PC-9 (cell line): ENCODE measurements at regions not wholly inside any gene's neighbourhood (a gene's known extent, or its start where the extent isn't known, plus 50 kb on each side); places are given as distances from the start of the nearest gene placed in this dataset.
A peak's percentile ranks its signal among the peaks of the same experiment; 100 is the strongest.

Source experiments
- BruUV-seq: library from RNA; stranded (reverse); fragments of 400-500 nt; replicated peaks from 2 replicates; lab custom pipeline; 2021; lab: Mats Ljungman, UMichigan
- CTCF ChIA-PET: fragments of 300-600 bp; sonication (Branson Sonifier 250); formaldehyde crosslinking; loops from one replicate; lab custom pipeline; 2022; ENCODE audit warnings: antibody characterized with exemption; lab: Charles Lee
- POLR2A ChIA-PET: fragments of 300-600 bp; sonication (Branson Sonifier 250); formaldehyde crosslinking; loops from one replicate; lab custom pipeline; 2022; ENCODE audit warnings: antibody characterized with exemption; ENCODE audit not compliant: unreplicated experiment; lab: Charles Lee
- DNase-seq, 2 experiments: peaks; one replicate each; pipeline versions ENCODE4 v3.0.0 to v3.0.0-alpha.2; 2015 to 2022; ENCODE audit warnings: mixed read lengths in 1 of 2
- H2AFZ ChIP-seq: fragments of 200-600 bp; sonication (generic); 2 replicates; pipeline ENCODE4 v1.8.1; 2017; ENCODE audit warnings: antibody characterized with exemption
- H3F3A ChIP-seq: fragments of 200-600 bp; sonication (generic); 2 replicates; pipeline ENCODE4 v1.8.1; 2017; ENCODE audit warnings: antibody characterized with exemption, mild to moderate bottlenecking, low read depth; ENCODE audit not compliant: insufficient read depth
- H3K27ac ChIP-seq: fragments of 200-600 bp; sonication (generic); 2 replicates; pipeline ENCODE4 v1.6.1; 2016; ENCODE audit warnings: mixed run types
- H3K27me3 ChIP-seq: fragments of 200-600 bp; sonication (generic); 2 replicates; pipeline ENCODE4 v1.6.1; 2016; ENCODE audit warnings: low read depth, mixed run types; ENCODE audit not compliant: insufficient read depth
- H3K36me3 ChIP-seq: fragments of 200-600 bp; sonication (generic); 2 replicates; pipeline ENCODE4 v1.6.1; 2016; ENCODE audit warnings: low read depth, mixed run types
- H3K4me1 ChIP-seq: fragments of 200-600 bp; sonication (generic); replicated peaks from 2 replicates; pipeline ENCODE4 v1.6.1; 2016; ENCODE audit warnings: mixed run types; ENCODE audit not compliant: insufficient read depth
- H3K4me2 ChIP-seq: fragments of 200-600 bp; sonication (generic); 2 replicates; pipeline ENCODE4 v1.6.1; 2017; ENCODE audit warnings: mixed run types
- H3K4me3 ChIP-seq: fragments of 200-600 bp; sonication (generic); 2 replicates; pipeline ENCODE4 v1.6.1; 2016; ENCODE audit warnings: mixed run types
- H3K79me2 ChIP-seq: fragments of 200-600 bp; sonication (generic); 2 replicates; pipeline ENCODE4 v1.6.1; 2017; ENCODE audit warnings: low read depth, mixed run types
- H3K9me2 ChIP-seq: fragments of 200-600 bp; sonication (generic); 2 replicates; pipeline ENCODE4 v1.8.1; 2017; ENCODE audit warnings: mild to moderate bottlenecking; ENCODE audit not compliant: insufficient read depth
- H3K9me3 ChIP-seq: fragments of 200-600 bp; sonication (generic); 2 replicates; pipeline ENCODE4 v1.8.1; 2016; ENCODE audit warnings: low read depth; ENCODE audit not compliant: insufficient read depth
- H4K20me1 ChIP-seq: fragments of 200-600 bp; sonication (generic); 2 replicates; pipeline ENCODE4 v1.8.1; 2017; ENCODE audit not compliant: insufficient read depth
- CTCF ChIP-seq: fragments of 200-600 bp; sonication (generic); conservative IDR thresholded peaks from 2 replicates; pipeline ENCODE4 v1.6.1; 2017; ENCODE audit warnings: mixed run types, antibody characterized with exemption, mild to moderate bottlenecking, moderate library complexity
- EZH2 ChIP-seq: fragments of 200-600 bp; sonication (generic); IDR thresholded peaks from 2 replicates; pipeline ENCODE4 v1.8.0; 2017; ENCODE audit warnings: antibody characterized with exemption, low read depth
- intact Hi-C: fragments of 100-400 bp; cut with micrococcal nuclease; formaldehyde crosslinking; loops from one replicate; pipeline ENCODE4 v1.10.0; 2022; ENCODE audit not compliant: unreplicated experiment

- intact Hi-C loops = no loop called here
These were observed 1066.7 kb downstream of the TTLL7 start for GRCh38 chr1:82932207-82932606.

GRCh38 chr1:82931006-82931405 is 1067.9 kb downstream of the TTLL7 start:
- POLR2A ChIA-PET = no interaction called here
- H2AFZ ChIP-seq = no peak overlapping the region
- intact Hi-C loops = no loop called here
- TF ChIP-seq CTCF = no peak
- TF ChIP-seq EZH2 = no peak
- no peaks in the 10 kb centered on the region for H3K36me3 ChIP-seq
- no peaks in the 10 kb centered on the region for H3F3A ChIP-seq
- no peak overlapping the region for H3K27ac ChIP-seq
- DNase-seq = peak in 1 of 2 experiments; percentile 63
- no peaks in the 10 kb centered on the region for H3K79me2 ChIP-seq
- BruUV-seq = no TSS peak
- CTCF ChIA-PET = no interaction called here
- no peaks in the 10 kb centered on the region for H4K20me1 ChIP-seq
- H3K4me2 ChIP-seq = no peak overlapping the region
- no peaks in the 10 kb centered on the region for H3K9me3 ChIP-seq
- H3K4me3 ChIP-seq = no peak overlapping the region
- no peaks in the 10 kb centered on the region for H3K27me3 ChIP-seq
- H3K9me2 ChIP-seq = no peaks in the 10 kb centered on the region; the same call in 1 of the 2 replicates
- H3K4me1 ChIP-seq = peaks cover 7% of the 10 kb centered on the region

More at GRCh38 chr1:82932207-82932606, 1066.7 kb downstream of the TTLL7 start:
- Histone ChIP-seq H3K9me3 (no peaks in the 10 kb centered on the region), H3K36me3 (no peaks in the 10 kb centered on the region), H3K79me2 (no peaks in the 10 kb centered on the region), H2AFZ (no peak overlapping the region), H4K20me1 (no peaks in the 10 kb centered on the region), H3F3A (no peaks in the 10 kb centered on the region), H3K27ac (no peak overlapping the region), H3K9me2 (no peaks in the 10 kb centered on the region; the same call in 1 of the 2 replicates), H3K4me3 (no peak overlapping the region), H3K27me3 (no peaks in the 10 kb centered on the region), H3K4me2 (no peak overlapping the region), H3K4me1 (peaks cover 7% of the 10 kb centered on the region)
- no peak for DNase-seq
- CTCF ChIA-PET = no interaction called here
- no peak for TF ChIP-seq EZH2
- TF ChIP-seq CTCF = no peak
- POLR2A ChIA-PET = no interaction called here
- no TSS peak for BruUV-seq

GRCh38 chr1:82927753-82928152 is 1071.2 kb downstream of the TTLL7 start:
- no peak for TF ChIP-seq EZH2
- TF ChIP-seq CTCF = no peak
- no peak overlapping the region for H3K27ac ChIP-seq
- no peak overlapping the region for H3K4me3 ChIP-seq
- no peaks in the 10 kb centered on the region for H3K9me3 ChIP-seq
- intact Hi-C loops = no loop called here
- ChIA-PET POLR2A (no interaction called here), CTCF (no interaction called here)
- no peak for DNase-seq
- H3F3A ChIP-seq = no peaks in the 10 kb centered on the region
- no peaks in the 10 kb centered on the region for H4K20me1 ChIP-seq
- no TSS peak for BruUV-seq
- H3K4me2 ChIP-seq = no peak overlapping the region
- H3K4me1 ChIP-seq = peaks cover 7% of the 10 kb centered on the region
- no peaks in the 10 kb centered on the region for H3K79me2 ChIP-seq
- no peak overlapping the region for H2AFZ ChIP-seq
- H3K27me3 ChIP-seq = no peaks in the 10 kb centered on the region
- H3K36me3 ChIP-seq = no peaks in the 10 kb centered on the region
- H3K9me2 ChIP-seq = no peaks in the 10 kb centered on the region; the same call in 1 of the 2 replicates
